KOPT-K1 (cell line): ENCODE measurements at regions not wholly inside any gene's neighbourhood (a gene's known extent, or its start where the extent isn't known, plus 50 kb on each side); places are given as distances from the start of the nearest gene placed in this dataset.
A peak's percentile ranks its signal among the peaks of the same experiment; 100 is the strongest.
"Not testable (repeated sequence)": the region's sequence is repeated elsewhere in the genome, so short reads cannot be mapped to it uniquely, and the experiment has no call there.

Experiments
- H3K27ac ChIP-seq: fragments of 200-600 bp; sonication (generic); 2 replicates; pipeline ENCODE4 v1.5.1; 2016; ENCODE audit warnings: antibody characterized with exemption, mild to moderate bottlenecking, low read depth, low read length; ENCODE audit not compliant: poor library complexity, severe bottlenecking
- H3K36me3 ChIP-seq: fragments of 200-600 bp; sonication (generic); 2 replicates; pipeline ENCODE4 v1.5.1; 2017; ENCODE audit warnings: antibody characterized with exemption, mild to moderate bottlenecking, low read length, moderate library complexity; ENCODE audit not compliant: insufficient read depth
- H3K9me3 ChIP-seq: fragments of 200-600 bp; sonication (generic); 2 replicates; pipeline ENCODE4 v1.5.1; 2017; ENCODE audit warnings: antibody characterized with exemption, low read length, mild to moderate bottlenecking; ENCODE audit not compliant: insufficient read depth, poor library complexity, severe bottlenecking

GRCh38 chr10:30704601-30705100, 75.1 kb upstream of the LYZL2 start:
- not testable (repeated sequence) for H3K9me3 ChIP-seq, H3K36me3 ChIP-seq
- H3K27ac ChIP-seq = peak overlapping the region; percentile 99

GRCh38 chr10:30704026-30704600, 74.6 kb upstream of the LYZL2 start:
- Histone ChIP-seq H3K36me3 (no peaks in the 10 kb centered on the region), H3K9me3 (no peaks in the 10 kb centered on the region), H3K27ac (peak overlapping the region; percentile 99)

GRCh38 chr10:30703446-30703845, 73.9 kb upstream of the LYZL2 start:
- H3K9me3 ChIP-seq, H3K36me3 ChIP-seq: not testable (repeated sequence)
- peak overlapping the region; percentile 99 for H3K27ac ChIP-seq

DNA sequence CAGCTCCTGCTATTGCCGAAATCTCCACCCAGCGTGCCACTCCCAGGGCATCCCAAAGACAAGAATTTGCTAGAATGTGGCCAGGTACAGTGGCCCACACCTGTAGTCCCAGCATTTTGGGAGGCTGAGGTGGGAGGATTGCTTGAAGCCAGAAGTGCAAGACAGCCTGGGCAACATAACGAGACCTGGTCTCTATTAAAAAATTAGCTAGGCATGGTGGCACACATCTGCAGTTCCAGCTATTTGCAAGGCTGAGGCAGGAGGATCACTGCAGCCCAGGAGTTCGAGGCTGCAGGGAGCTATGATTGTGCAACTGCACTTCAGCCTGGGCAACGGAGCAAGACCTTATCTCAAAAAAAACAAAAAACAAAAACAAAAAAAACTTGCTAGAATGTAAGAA, 73.3 kb upstream of the LYZL2 start:
- Histone ChIP-seq H3K9me3 (no peaks in the 10 kb centered on the region), H3K27ac (peak overlapping the region; percentile 99)

DNA sequence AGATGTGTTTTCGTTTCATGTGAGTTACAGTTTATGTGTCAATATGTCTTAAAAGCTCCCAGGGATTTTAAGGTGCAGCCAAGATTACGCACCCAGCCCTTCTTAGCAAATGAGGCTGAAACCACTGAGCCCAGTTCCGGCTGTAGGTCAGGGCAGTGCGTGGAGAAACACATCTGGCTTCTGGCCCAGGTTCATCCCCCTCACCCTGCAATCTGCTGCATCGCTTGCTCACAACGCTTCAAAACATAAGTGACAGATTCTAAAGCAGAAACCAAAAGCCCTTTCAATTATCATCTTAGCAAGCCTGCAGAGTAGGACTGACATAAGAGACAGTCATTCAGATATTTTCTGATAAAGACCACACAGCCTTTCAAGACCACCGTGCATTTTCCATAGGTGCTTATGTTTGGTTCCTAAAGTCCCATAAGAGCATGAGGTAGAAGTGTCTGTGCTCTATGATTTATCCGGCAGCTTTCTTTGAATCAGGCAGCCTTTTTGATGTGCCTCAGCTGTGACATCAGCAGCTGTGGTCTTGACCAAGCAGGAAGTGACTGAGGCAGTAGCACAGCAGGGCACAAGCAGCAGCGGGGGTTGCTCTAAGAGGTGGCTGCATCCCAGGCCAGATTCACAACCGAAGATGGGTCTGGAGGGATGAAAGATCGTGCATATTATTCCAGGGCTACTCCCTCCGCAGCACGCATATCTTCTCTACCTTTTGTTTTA, 72.1 kb upstream of the LYZL2 start:
- no peaks in the 10 kb centered on the region for H3K36me3 ChIP-seq
- H3K9me3 ChIP-seq = no peaks in the 10 kb centered on the region
- H3K27ac ChIP-seq = peak overlapping the region; percentile 99

More for the DNA sequence above, 73.3 kb upstream of the LYZL2 start:
- no peaks in the 10 kb centered on the region for H3K36me3 ChIP-seq

GRCh38 chr10:30697806-30698205, 68.3 kb upstream of the LYZL2 start:
- Histone ChIP-seq H3K27ac (peak overlapping the region; percentile 10), H3K9me3 (no peaks in the 10 kb centered on the region), H3K36me3 (no peaks in the 10 kb centered on the region)

DNA sequence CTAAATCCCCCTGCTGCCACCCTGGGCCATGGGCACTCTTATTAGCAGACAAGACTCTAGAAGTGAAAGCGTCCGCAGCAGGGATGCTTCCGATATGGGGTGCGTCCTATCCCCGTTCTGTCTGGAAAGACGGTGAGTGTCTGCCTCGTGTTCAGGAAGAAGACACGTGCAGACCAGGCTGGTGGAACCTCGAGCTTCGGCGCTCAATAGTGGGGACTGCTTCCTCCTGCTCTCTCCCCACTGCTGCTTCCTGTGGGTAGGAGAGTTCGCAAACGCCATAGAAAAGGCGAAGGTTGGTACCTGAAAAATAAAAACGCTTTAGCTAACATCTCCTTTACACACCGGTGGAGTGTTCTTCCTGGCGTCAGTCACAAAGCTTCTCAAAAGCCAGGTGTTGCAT, 67.7 kb upstream of the LYZL2 start:
- H3K9me3 ChIP-seq, H3K36me3 ChIP-seq: not testable (repeated sequence)
- H3K27ac ChIP-seq = peak overlapping the region; percentile 10

GRCh38 chr10:30696416-30697185, 67.0 kb upstream of the LYZL2 start:
- not testable (repeated sequence) for H3K9me3 ChIP-seq, H3K36me3 ChIP-seq
- H3K27ac ChIP-seq = peak overlapping the region; percentile 10

DNA sequence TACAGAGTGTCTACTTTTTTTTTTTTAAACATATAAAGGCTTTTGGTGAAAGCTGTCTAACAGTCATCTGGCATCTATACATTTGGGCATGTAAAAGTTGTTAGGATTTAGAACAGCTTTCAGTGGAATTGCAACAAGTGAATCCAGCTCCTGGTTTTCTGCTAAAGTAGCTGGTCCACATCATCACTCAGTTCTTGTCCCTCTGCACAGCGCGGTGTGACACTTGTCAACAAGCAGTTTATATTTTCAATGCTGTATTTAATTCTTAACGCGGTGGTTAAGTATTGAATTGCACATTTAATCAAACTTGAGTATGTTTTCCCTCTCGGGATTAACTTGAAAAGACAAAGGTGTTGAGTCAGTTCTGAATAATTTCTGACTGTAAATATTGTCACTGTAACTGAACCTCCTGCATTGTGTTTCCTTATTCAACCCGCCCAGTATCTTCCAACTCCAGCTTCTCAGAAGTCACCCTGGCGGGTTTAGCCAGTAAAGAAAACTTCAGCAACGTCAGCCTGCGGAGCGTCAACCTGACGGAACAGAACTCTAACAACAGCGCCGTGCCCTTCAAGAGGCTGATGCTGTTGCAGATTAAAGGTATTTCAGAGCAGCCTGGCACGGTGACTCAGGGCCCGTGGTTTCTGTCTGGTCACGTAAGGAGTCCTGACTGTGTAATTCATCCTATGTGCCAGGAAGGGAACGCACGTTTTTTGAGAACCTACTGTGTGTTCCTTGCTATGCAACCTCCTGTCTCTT, 66.1 kb upstream of the LYZL2 start:
- not testable (repeated sequence) for H3K36me3 ChIP-seq, H3K27ac ChIP-seq, H3K9me3 ChIP-seq

- H3K27ac ChIP-seq = no peak overlapping the region
- H3K9me3 ChIP-seq = no peaks in the 10 kb centered on the region
- no peaks in the 10 kb centered on the region for H3K36me3 ChIP-seq
These were observed 65.1 kb upstream of the LYZL2 start for GRCh38 chr10:30694518-30695228.

DNA sequence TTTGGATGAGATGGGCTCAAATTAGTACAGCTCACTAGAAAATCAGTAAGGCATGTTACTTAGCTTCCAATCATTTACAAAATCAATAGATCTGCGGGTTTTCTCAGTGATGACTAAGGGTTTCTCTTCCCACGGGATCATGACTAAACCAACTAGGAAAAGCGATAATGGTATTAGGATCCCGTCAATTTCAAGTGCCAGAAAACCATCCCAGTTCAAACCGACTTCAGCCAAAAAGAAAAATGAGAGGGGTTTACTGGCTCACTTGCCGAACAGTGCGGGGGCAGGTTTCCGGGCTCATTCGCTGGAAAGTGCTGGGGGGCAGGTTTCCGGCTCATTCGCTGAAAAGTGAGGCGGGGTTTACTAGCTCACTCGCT, 62.1 kb upstream of the LYZL2 start:
- Histone ChIP-seq H3K36me3 (no peaks in the 10 kb centered on the region), H3K27ac (no peak overlapping the region), H3K9me3 (no peaks in the 10 kb centered on the region)

- H3K9me3 ChIP-seq, H3K36me3 ChIP-seq, H3K27ac ChIP-seq: not testable (repeated sequence)
These were observed 61.5 kb upstream of the LYZL2 start for GRCh38 chr10:30690948-30691638.

GRCh38 chr10:30688456-30688855, 58.9 kb upstream of the LYZL2 start:
- H3K27ac ChIP-seq = no peak overlapping the region
- no peaks in the 10 kb centered on the region for H3K9me3 ChIP-seq
- H3K36me3 ChIP-seq = no peaks in the 10 kb centered on the region

DNA sequence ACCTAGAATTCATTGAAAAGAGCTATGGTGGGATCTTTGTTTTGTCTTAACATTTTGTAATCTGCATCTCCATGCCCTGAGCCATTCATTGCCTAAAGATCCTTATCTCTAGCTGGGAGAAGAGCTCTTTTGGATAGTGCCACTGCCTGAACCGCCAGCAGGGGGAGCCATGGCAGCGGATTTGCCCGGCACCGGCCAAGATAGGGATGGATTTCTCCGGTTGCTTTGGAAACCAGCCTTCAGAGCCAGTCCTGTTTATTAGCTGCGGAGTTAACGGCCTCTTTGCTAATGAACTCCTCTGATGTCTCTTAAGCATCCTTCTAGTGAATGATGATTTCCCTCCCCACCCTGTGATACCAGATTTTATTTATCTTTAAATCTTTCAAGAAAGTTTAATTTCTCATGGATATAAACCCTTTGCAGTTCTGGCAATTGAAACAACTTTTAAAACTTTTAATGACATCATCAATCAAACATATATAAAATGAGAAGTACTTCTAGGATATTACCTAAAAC, 58.2 kb upstream of the LYZL2 start:
- H3K9me3 ChIP-seq = no peaks in the 10 kb centered on the region
- H3K27ac ChIP-seq = no peak overlapping the region
- H3K36me3 ChIP-seq = no peaks in the 10 kb centered on the region
